Stimulated activated CD4-positive, alpha-beta T cell treated with anti-CD3 and anti-CD28 coated beads, Interleukin-12 subunit alpha, Interleukin-12 subunit beta, amount 100 ng/mL, for 4 hours (primary cell): ENCODE measurements at regions not wholly inside any gene's neighbourhood (a gene's known extent, or its start where the extent isn't known, plus 50 kb on each side); places are given as distances from the start of the nearest gene placed in this dataset.
"Not testable (repeated sequence)": the region's sequence is repeated elsewhere in the genome, so short reads cannot be mapped to it uniquely, and the experiment has no call there.

Source experiments
- DNase-seq: peaks from one replicate; pipeline ENCODE4 v3.0.0-alpha.2; 2020

GRCh38 chr1:222057162-222057561, 315.3 kb upstream of the DUSP10 start:
- no peak for DNase-seq

- DNase-seq, result no peak
These were observed 312.5 kb upstream of the DUSP10 start for GRCh38 chr1:222054416-222054815.

GRCh38 chr1:222053790-222054294, 312.0 kb upstream of the DUSP10 start:
- DNase-seq, result no peak

GRCh38 chr1:222051311-222051710, 309.4 kb upstream of the DUSP10 start:
- DNase-seq, result not testable (repeated sequence)

GRCh38 chr1:222049661-222050060, 307.8 kb upstream of the DUSP10 start:
- not testable (repeated sequence) for DNase-seq

GRCh38 chr1:222049176-222049575, 307.3 kb upstream of the DUSP10 start:
- DNase-seq, result no peak

- DNase-seq, result no peak
These were observed 306.3 kb upstream of the DUSP10 start for GRCh38 chr1:222048094-222048595.

- DNase-seq, result no peak
These were observed 305.5 kb upstream of the DUSP10 start for GRCh38 chr1:222047366-222047765.

GRCh38 chr1:222046684-222047263, 304.9 kb upstream of the DUSP10 start:
- no peak for DNase-seq

GRCh38 chr1:222045786-222046185, 303.9 kb upstream of the DUSP10 start:
- DNase-seq, result no peak

GRCh38 chr1:222045236-222045635, 303.3 kb upstream of the DUSP10 start:
- no peak for DNase-seq

- no peak for DNase-seq
These were observed 301.8 kb upstream of the DUSP10 start for GRCh38 chr1:222043444-222044292.

- no peak for DNase-seq
These were observed 300.2 kb upstream of the DUSP10 start for GRCh38 chr1:222042120-222042519.

GRCh38 chr1:222040955-222041354, 299.1 kb upstream of the DUSP10 start:
- DNase-seq, result no peak

GRCh38 chr1:222040121-222040805, 298.4 kb upstream of the DUSP10 start:
- DNase-seq, result no peak

- DNase-seq, result no peak
These were observed 297.1 kb upstream of the DUSP10 start for GRCh38 chr1:222038971-222039370.

GRCh38 chr1:222037720-222038119, 295.8 kb upstream of the DUSP10 start:
- DNase-seq, result no peak

GRCh38 chr1:222034790-222035189, 292.9 kb upstream of the DUSP10 start:
- no peak for DNase-seq

GRCh38 chr1:222033450-222033849, 291.6 kb upstream of the DUSP10 start:
- DNase-seq, result no peak

- no peak for DNase-seq
These were observed 289.4 kb upstream of the DUSP10 start for GRCh38 chr1:222031318-222031717.

- DNase-seq, result no peak
These were observed 286.8 kb upstream of the DUSP10 start for GRCh38 chr1:222028676-222029075.

GRCh38 chr1:222028116-222028515, 286.2 kb upstream of the DUSP10 start:
- DNase-seq, result no peak

GRCh38 chr1:222026280-222026679, 284.4 kb upstream of the DUSP10 start:
- DNase-seq, result no peak

- DNase-seq, result no peak
These were observed 281.1 kb upstream of the DUSP10 start for GRCh38 chr1:222023025-222023424.
